Fibroblast of the aortic adventitia (primary cell): ENCODE measurements at regions not wholly inside any gene's neighbourhood (a gene's known extent, or its start where the extent isn't known, plus 50 kb on each side); places are given as distances from the start of the nearest gene placed in this dataset.
"Not testable (repeated sequence)": the region's sequence is repeated elsewhere in the genome, so short reads cannot be mapped to it uniquely, and the experiment has no call there.

Experiments used
- DNase-seq: peaks from one replicate; pipeline ENCODE4 v3.0.0-alpha.2; 2010; ENCODE audit warnings: low read depth
- H3K4me3 ChIP-seq: 2 replicates; pipeline ENCODE4 v1.5.1; 2011; ENCODE audit warnings: low read depth, mild to moderate bottlenecking, control low read depth, low read length, moderate library complexity
- TF ChIP-seq, protein P1 (sequence below): IDR thresholded peaks from 2 replicates; pipeline ENCODE4 v1.5.1; 2011; ENCODE audit warnings: mild to moderate bottlenecking, low read length, control low read depth, inconsistent platforms; ENCODE audit not compliant: insufficient read depth

GRCh38 chr6:134397676-134398075, 79.8 kb upstream of the SGK1 start:
- DNase-seq = no peak
- H3K4me3 ChIP-seq = no peak overlapping the region
- TF ChIP-seq, protein P1, sequence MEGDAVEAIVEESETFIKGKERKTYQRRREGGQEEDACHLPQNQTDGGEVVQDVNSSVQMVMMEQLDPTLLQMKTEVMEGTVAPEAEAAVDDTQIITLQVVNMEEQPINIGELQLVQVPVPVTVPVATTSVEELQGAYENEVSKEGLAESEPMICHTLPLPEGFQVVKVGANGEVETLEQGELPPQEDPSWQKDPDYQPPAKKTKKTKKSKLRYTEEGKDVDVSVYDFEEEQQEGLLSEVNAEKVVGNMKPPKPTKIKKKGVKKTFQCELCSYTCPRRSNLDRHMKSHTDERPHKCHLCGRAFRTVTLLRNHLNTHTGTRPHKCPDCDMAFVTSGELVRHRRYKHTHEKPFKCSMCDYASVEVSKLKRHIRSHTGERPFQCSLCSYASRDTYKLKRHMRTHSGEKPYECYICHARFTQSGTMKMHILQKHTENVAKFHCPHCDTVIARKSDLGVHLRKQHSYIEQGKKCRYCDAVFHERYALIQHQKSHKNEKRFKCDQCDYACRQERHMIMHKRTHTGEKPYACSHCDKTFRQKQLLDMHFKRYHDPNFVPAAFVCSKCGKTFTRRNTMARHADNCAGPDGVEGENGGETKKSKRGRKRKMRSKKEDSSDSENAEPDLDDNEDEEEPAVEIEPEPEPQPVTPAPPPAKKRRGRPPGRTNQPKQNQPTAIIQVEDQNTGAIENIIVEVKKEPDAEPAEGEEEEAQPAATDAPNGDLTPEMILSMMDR = no peak

GRCh38 chr6:134394905-134395304, 77.0 kb upstream of the SGK1 start:
- TF ChIP-seq, protein P1 = no peak
- no peak for DNase-seq

GRCh38 chr6:134394208-134394607, 76.3 kb upstream of the SGK1 start:
- TF ChIP-seq, protein P1 = no peak
- no peak overlapping the region for H3K4me3 ChIP-seq
- DNase-seq = no peak

More at GRCh38 chr6:134394905-134395304, 77.0 kb upstream of the SGK1 start:
- H3K4me3 ChIP-seq = no peak overlapping the region

- TF ChIP-seq, protein P1 = no peak
- DNase-seq = no peak
- H3K4me3 ChIP-seq = no peak overlapping the region
These were observed 73.3 kb upstream of the SGK1 start for GRCh38 chr6:134391205-134391604.

GRCh38 chr6:134389658-134390057, 71.7 kb upstream of the SGK1 start:
- H3K4me3 ChIP-seq = no peak overlapping the region
- TF ChIP-seq, protein P1 = no peak
- DNase-seq = no peak

- H3K4me3 ChIP-seq = no peak overlapping the region
- DNase-seq = no peak
- TF ChIP-seq, protein P1 = no peak
These were observed 71.2 kb upstream of the SGK1 start for GRCh38 chr6:134389129-134389528.

GRCh38 chr6:134386482-134386881, 68.6 kb upstream of the SGK1 start:
- H3K4me3 ChIP-seq, DNase-seq: not testable (repeated sequence)
